Activated naive CD4-positive, alpha-beta T cell treated with anti-CD3 and anti-CD28 coated beads, Interleukin-2, amount 10 ng/mL, durations not matched to agents 7 days and 5 days (primary cell): ENCODE measurements at regions not wholly inside any gene's neighbourhood (a gene's known extent, or its start where the extent isn't known, plus 50 kb on each side); places are given as distances from the start of the nearest gene placed in this dataset.
"Not testable (repeated sequence)": the region's sequence is repeated elsewhere in the genome, so short reads cannot be mapped to it uniquely, and the experiment has no call there.

ENCODE experiments used
- CTCF ChIA-PET: fragments of 350-600 bp; sonication (Branson Sonifier 250); formaldehyde crosslinking; loops from one replicate; lab custom pipeline; 2021; ENCODE audit warnings: antibody characterized with exemption; lab: Charles Lee
- DNase-seq: peaks from one replicate; pipeline ENCODE4 v3.0.0-alpha.2; 2020
- H3K27ac Mint-ChIP-seq: one replicate; pipeline ENCODE4 v1.8.0; 2021; ENCODE audit warnings: mild to moderate bottlenecking, moderate library complexity, mixed read lengths
- H3K27me3 Mint-ChIP-seq: one replicate; pipeline ENCODE4 v1.8.0; 2021; ENCODE audit warnings: mild to moderate bottlenecking, mixed read lengths
- H3K36me3 Mint-ChIP-seq: one replicate; pipeline ENCODE4 v1.8.0; 2021; ENCODE audit warnings: mixed read lengths
- H3K4me1 Mint-ChIP-seq: one replicate; pipeline ENCODE4 v1.8.0; 2021; ENCODE audit warnings: mixed read lengths
- H3K4me3 Mint-ChIP-seq: one replicate; pipeline ENCODE4 v1.8.0; 2021; ENCODE audit warnings: mild to moderate bottlenecking, moderate library complexity, mixed read lengths
- H3K9me3 Mint-ChIP-seq: one replicate; pipeline ENCODE4 v1.8.0; 2021; ENCODE audit warnings: mixed read lengths

DNA sequence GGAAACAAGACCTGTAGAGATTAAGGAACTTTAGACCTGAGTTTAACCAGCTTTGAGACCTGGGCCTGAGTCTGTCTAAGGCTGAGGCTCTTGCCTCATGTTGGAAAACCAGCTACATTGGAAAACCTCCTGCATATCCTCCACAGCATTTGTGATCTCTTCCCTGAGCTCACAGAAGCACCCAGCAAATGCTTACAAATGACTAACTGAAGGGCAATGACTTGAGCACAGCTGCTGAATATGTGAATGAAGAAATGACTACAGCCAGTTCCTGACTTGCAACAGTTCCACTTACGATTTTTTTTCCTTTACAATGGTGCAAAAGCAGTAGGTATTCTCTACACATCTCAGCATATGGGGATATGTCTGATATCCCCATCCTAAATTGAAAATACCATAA, 112.4 kb upstream of the RREB1 start:
- CTCF ChIA-PET, result interaction anchor here (0.6 kb wide), 1 partner anchor 110 kb away, joined by 3 read pairs; no protein-coding TSS in a partner anchor
- Mint-ChIP-seq H3K27ac (no peak overlapping the region), H3K9me3 (no peaks in the 10 kb centered on the region), H3K4me3 (no peak overlapping the region), H3K36me3 (no peaks in the 10 kb centered on the region), H3K27me3 (peaks cover 8% of the 10 kb centered on the region), H3K4me1 (no peaks in the 10 kb centered on the region)
- DNase-seq, result no peak

DNA sequence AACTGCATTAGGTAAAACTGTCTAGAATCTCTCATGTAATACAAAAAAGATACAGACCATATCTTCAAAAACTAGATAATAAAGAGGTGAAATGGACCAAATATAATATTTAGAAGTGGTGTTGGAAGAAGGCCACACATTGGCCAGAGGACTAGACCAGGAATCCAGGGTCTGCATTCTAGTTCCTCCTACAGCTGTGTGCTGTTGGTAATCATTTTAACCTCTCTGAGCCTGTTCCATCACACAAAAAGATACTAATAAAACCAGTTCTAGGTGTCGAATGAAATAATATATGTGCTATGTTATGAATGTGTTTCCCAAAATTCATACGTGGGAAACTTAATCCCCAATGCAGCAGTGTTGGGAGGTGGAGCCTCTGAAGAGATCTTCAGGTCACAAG, 111.6 kb upstream of the RREB1 start:
- Mint-ChIP-seq H3K36me3 (no peaks in the 10 kb centered on the region), H3K4me3 (no peak overlapping the region), H3K9me3 (no peaks in the 10 kb centered on the region), H3K27me3 (peaks cover 9% of the 10 kb centered on the region), H3K4me1 (no peaks in the 10 kb centered on the region), H3K27ac (no peak overlapping the region)
- CTCF ChIA-PET, result interaction anchor here (0.6 kb wide), 1 partner anchor 109 kb away, joined by 3 read pairs; no protein-coding TSS in a partner anchor
- DNase-seq, result no peak

DNA sequence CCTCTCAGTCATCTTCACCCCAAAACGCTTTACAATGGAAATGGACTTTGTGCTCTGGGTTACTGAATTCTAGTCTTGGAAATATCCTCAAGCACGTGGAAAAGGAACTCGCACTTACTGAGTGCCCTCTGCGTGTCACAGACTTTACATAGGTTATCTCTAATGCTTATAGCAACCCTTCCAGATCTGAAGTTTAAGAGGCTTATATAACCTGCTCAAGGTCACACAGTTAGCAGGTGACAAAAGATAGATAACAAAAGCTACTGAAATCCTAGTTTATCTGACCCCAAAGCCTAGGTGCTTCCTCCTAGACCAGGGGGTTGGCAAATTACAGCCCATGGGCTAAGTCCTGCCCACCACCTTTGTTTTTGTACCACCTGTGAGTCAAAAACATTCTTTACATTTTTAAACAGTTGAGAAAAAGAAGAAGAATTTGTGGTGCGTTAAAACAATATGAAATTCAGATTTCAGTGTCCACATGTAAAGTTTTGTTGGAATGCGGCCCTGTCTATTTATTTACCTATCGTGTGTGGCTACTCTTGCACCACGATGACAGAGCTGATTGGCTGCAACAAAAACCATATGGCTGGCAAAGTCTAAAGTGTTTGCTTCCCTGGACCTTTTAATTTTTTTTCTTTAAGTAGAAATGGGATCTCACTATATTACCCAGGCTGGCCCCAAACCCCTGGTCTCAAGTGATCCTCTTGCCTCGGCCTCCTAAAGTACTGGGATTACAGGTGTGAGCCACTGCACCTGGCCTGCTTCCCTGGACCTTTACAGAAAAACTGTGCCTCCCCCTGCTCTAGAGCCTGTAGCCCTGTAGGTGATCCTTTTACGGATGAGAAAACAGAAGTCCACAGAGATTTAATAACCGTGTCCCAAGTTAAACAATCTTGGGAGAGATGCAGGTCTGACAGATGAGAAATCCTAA, 110.2 kb upstream of the RREB1 start:
- H3K27ac Mint-ChIP-seq, result no peak overlapping the region
- H3K36me3 Mint-ChIP-seq, result no peaks in the 10 kb centered on the region
- H3K4me3 Mint-ChIP-seq, result no peak overlapping the region
- no peak for DNase-seq
- no peaks in the 10 kb centered on the region for H3K9me3 Mint-ChIP-seq
- CTCF ChIA-PET, result interaction anchor here (0.6 to 1.0 kb wide), 2 partner anchors 89 to 469 kb away, joined by 3 read pairs; no protein-coding TSS in a partner anchor
- H3K4me1 Mint-ChIP-seq, result no peaks in the 10 kb centered on the region
- H3K27me3 Mint-ChIP-seq, result peaks cover 9% of the 10 kb centered on the region

DNA sequence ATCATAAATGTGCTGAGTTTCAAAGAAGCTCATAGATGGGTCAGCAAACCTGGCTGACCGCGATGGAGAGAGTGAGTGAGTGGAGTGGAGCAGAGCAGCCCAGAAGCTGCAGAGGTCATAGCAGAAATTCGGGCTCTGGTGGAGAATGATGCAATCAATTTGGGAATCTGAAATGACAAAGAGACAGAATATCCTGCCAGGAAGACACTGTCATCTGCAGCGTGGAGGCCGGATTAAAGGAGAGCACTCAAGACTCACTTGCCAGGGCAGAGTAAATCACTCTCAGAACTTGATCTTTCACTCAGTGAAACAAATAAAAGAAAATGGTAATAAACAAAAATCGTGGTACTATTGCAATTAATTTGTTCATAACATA, 109.6 kb upstream of the RREB1 start:
- H3K9me3 Mint-ChIP-seq, result no peaks in the 10 kb centered on the region
- CTCF ChIA-PET, result interaction anchor here (1.0 kb wide), 1 partner anchor 89 kb away, joined by 3 read pairs; no protein-coding TSS in a partner anchor
- no peak overlapping the region for H3K27ac Mint-ChIP-seq
- H3K36me3 Mint-ChIP-seq, result no peaks in the 10 kb centered on the region
- H3K4me3 Mint-ChIP-seq, result no peak overlapping the region
- no peaks in the 10 kb centered on the region for H3K4me1 Mint-ChIP-seq
- peaks cover 9% of the 10 kb centered on the region for H3K27me3 Mint-ChIP-seq
- DNase-seq, result no peak

DNA sequence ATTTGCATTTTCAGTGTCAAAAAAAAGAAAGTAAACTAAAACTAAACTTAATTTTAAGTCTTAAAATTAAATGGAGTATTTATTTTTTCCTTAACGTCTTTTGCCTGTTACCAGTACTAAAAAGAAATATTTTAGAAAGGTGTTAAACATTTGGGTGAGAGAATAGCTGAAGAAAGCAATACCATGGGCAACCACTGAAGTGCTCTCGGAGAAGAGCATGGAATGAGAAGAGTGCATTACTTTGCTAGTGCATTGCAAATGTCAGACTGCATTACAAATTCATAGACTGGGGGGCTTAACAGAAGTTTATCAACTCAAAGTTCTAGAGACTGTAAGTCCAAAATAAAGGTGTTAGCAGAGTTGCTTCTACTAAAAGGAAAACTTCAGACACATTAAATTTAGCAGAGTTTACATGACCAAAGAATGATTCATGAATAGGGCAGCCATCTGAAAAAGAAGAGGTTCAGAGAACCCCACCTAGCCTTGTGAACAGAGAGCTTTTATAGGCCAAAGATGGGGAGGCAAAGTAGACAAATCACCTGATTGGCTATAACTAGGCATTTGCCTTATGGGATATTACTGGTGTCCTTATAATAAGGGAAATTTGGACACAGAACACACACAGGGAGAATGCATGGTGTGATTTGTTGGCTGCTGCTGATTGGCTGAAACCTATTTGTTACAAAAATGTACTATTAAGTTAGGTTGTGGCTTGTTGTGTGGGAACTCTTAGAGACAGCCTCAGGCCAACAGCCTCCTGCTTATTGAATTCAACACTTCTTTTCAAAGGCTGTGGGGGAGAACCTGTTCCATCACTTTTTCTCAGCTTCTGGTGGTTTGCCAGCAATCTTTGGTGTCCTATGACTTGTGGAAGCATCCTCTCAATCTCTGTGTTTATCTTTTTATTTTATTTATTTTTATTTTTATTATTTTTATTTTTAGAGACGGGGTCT, 106.7 kb upstream of the RREB1 start:
- H3K4me3 Mint-ChIP-seq, result no peak overlapping the region
- no peaks in the 10 kb centered on the region for H3K9me3 Mint-ChIP-seq
- no peaks in the 10 kb centered on the region for H3K4me1 Mint-ChIP-seq
- CTCF ChIA-PET, result no interaction called here
- no peak overlapping the region for H3K27ac Mint-ChIP-seq
- H3K27me3 Mint-ChIP-seq, result peaks cover 17% of the 10 kb centered on the region
- no peak for DNase-seq
- H3K36me3 Mint-ChIP-seq, result no peaks in the 10 kb centered on the region

DNA sequence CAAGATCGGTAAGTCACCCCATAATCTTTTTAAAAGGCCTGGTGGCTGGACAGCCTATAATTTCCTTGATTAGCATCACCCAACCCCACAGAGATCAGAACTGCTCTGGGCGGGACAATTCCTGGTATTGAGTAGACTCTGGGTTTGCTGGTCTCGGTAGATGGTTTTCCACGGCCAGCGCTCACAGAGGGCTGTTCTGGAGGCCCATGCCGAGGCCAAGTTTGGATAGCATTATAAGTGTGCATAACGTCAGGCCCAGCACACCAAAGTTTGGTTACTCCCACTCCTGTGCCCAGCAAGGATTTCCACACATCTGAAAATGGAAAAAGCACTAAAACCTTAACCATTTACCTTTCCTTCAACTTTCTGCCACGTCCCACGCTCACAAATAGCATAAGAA, 104.7 kb upstream of the RREB1 start:
- no peaks in the 10 kb centered on the region for H3K4me1 Mint-ChIP-seq
- no peaks in the 10 kb centered on the region for H3K9me3 Mint-ChIP-seq
- H3K27me3 Mint-ChIP-seq, result peaks cover 27% of the 10 kb centered on the region
- no peak overlapping the region for H3K4me3 Mint-ChIP-seq
- CTCF ChIA-PET, result no interaction called here
- DNase-seq, result no peak
- H3K27ac Mint-ChIP-seq, result no peak overlapping the region
- no peaks in the 10 kb centered on the region for H3K36me3 Mint-ChIP-seq

DNA sequence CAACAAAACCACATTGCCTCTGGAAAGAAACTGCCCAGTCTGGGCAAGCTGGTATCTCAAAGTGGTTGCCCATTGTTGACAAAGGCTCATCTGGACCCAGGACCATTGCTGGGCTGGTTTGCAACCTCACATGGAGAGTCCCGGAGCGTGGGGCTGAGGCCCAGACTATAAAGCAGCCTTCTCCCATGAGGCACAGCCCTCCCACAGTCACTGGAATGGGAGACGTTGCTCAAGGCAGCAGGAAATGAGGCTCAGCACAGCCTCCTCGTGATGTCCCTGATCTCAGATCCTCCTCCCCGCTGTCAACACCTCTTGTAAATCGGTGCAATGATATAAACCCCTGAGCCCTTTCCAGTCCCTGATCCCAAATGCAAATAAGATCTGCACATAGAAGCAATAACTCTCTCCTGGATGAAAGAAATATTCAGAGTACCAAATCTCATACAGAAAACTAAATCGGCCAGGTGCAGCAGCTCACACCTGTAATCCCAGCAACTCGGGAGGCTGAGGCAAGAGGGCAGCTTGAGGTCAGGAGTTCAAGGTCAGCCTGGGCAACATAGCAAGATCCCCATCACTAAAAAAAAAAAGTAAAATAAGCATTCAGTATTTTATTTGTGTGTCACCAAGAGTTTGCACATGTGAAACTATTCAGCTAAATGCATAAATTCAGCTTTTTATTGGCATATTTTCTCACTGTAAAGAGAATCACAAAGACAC, 103.0 kb upstream of the RREB1 start:
- no peaks in the 10 kb centered on the region for H3K4me1 Mint-ChIP-seq
- no peaks in the 10 kb centered on the region for H3K9me3 Mint-ChIP-seq
- DNase-seq, result no peak
- H3K4me3 Mint-ChIP-seq, result no peak overlapping the region
- H3K27me3 Mint-ChIP-seq, result peaks cover 30% of the 10 kb centered on the region
- CTCF ChIA-PET, result interaction anchor here (0.7 kb wide), 1 partner anchor 1643 kb away, joined by 3 read pairs; no protein-coding TSS in a partner anchor
- H3K36me3 Mint-ChIP-seq, result no peaks in the 10 kb centered on the region
- no peak overlapping the region for H3K27ac Mint-ChIP-seq

GRCh38 chr6:7006515-7007191, 101.1 kb upstream of the RREB1 start:
- Mint-ChIP-seq H3K36me3 (no peaks in the 10 kb centered on the region), H3K27ac (no peak overlapping the region)
- CTCF ChIA-PET, result no interaction called here

GRCh38 chr6:7008451-7008988, 99.2 kb upstream of the RREB1 start:
- no peak for DNase-seq
- H3K9me3 Mint-ChIP-seq, result no peaks in the 10 kb centered on the region
- H3K4me3 Mint-ChIP-seq, result no peak overlapping the region
- CTCF ChIA-PET, result no interaction called here
- H3K27me3 Mint-ChIP-seq, result peaks cover 36% of the 10 kb centered on the region
- no peak overlapping the region for H3K27ac Mint-ChIP-seq
- H3K36me3 Mint-ChIP-seq, result no peaks in the 10 kb centered on the region
- H3K4me1 Mint-ChIP-seq, result no peaks in the 10 kb centered on the region

More at GRCh38 chr6:7006515-7007191, 101.1 kb upstream of the RREB1 start:
- H3K4me1 Mint-ChIP-seq, result no peaks in the 10 kb centered on the region
- no peak for DNase-seq
- no peaks in the 10 kb centered on the region for H3K9me3 Mint-ChIP-seq
- no peak overlapping the region for H3K4me3 Mint-ChIP-seq
- peaks cover 32% of the 10 kb centered on the region for H3K27me3 Mint-ChIP-seq

GRCh38 chr6:7016226-7016625, 91.5 kb upstream of the RREB1 start:
- Mint-ChIP-seq H3K36me3 (no peaks in the 10 kb centered on the region), H3K4me1 (no peaks in the 10 kb centered on the region), H3K4me3 (no peak overlapping the region), H3K27me3 (peaks cover 14% of the 10 kb centered on the region), H3K27ac (no peak overlapping the region), H3K9me3 (no peaks in the 10 kb centered on the region)
- CTCF ChIA-PET, result no interaction called here
- DNase-seq, result no peak

DNA sequence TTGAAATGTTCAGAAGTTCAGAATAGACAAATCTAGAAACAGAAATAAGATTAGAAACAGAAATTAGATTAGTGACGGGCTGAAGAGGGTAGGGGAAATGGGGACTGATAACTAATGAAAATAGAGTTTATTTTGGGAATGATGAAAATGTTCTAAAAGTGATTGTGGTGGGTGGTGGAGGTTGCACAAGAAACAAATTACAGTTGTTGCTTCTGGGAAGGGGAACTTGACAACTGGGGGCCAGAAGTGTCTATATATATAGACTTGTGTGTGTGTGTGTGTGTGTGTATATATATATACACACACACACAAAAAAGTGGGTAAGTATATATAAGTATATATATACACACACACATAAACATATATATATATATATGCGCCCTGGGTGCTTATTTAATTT, 86.5 kb upstream of the RREB1 start:
- H3K4me3 Mint-ChIP-seq, result no peak overlapping the region
- no peaks in the 10 kb centered on the region for H3K4me1 Mint-ChIP-seq
- H3K27me3 Mint-ChIP-seq, result peaks cover 14% of the 10 kb centered on the region
- no peak for DNase-seq
- H3K36me3 Mint-ChIP-seq, result no peaks in the 10 kb centered on the region
- no peak overlapping the region for H3K27ac Mint-ChIP-seq
- CTCF ChIA-PET, result no interaction called here
- no peaks in the 10 kb centered on the region for H3K9me3 Mint-ChIP-seq

GRCh38 chr6:7025861-7026260, 81.9 kb upstream of the RREB1 start:
- Mint-ChIP-seq H3K9me3 (no peaks in the 10 kb centered on the region), H3K27me3 (peaks cover 28% of the 10 kb centered on the region), H3K27ac (no peak overlapping the region), H3K4me1 (no peaks in the 10 kb centered on the region), H3K4me3 (no peak overlapping the region), H3K36me3 (no peaks in the 10 kb centered on the region)
- CTCF ChIA-PET, result no interaction called here
- DNase-seq, result no peak

- H3K4me3 Mint-ChIP-seq, CTCF ChIA-PET, H3K4me1 Mint-ChIP-seq, H3K36me3 Mint-ChIP-seq, DNase-seq, H3K9me3 Mint-ChIP-seq, H3K27ac Mint-ChIP-seq: not testable (repeated sequence)
- H3K27me3 Mint-ChIP-seq, result peaks cover 44% of the 10 kb centered on the region
These were observed 78.8 kb upstream of the RREB1 start for GRCh38 chr6:7028963-7029362.
